ENCODE measurements at regions not wholly inside any gene's neighbourhood (a gene's known extent, or its start where the extent isn't known, plus 50 kb on each side); places are given as distances from the start of the nearest gene placed in this dataset.
"Not testable (repeated sequence)": the region's sequence is repeated elsewhere in the genome, so short reads cannot be mapped to it uniquely, and the experiment has no call there.

- DNase-seq (ENCODE audit: extremely low read depth in 1 of 11, low read depth in 9 of 11, low spot score in 4 of 11), result no peak
These were observed 707.5 kb upstream of the FSHR start for GRCh38 chr2:49861821-49862220.

- no peak for DNase-seq (ENCODE audit: extremely low read depth in 1 of 11, low read depth in 9 of 11, low spot score in 4 of 11)
These were observed 706.5 kb upstream of the FSHR start for GRCh38 chr2:49860834-49861233.

GRCh38 chr2:49860170-49860569, 705.9 kb upstream of the FSHR start:
- DNase-seq (ENCODE audit: extremely low read depth in 1 of 11, low read depth in 9 of 11, low spot score in 4 of 11), result no peak

- no peak for DNase-seq (ENCODE audit: extremely low read depth in 1 of 11, low read depth in 9 of 11, low spot score in 4 of 11)
These were observed 704.3 kb upstream of the FSHR start for GRCh38 chr2:49858657-49859056.

GRCh38 chr2:49858113-49858490, 703.8 kb upstream of the FSHR start:
- no peak for DNase-seq (ENCODE audit: extremely low read depth in 1 of 11, low read depth in 9 of 11, low spot score in 4 of 11)

- DNase-seq (ENCODE audit: extremely low read depth in 1 of 11, low read depth in 9 of 11, low spot score in 4 of 11), result no peak
These were observed 703.2 kb upstream of the FSHR start for GRCh38 chr2:49857371-49858112.

- no peak for DNase-seq (ENCODE audit: extremely low read depth in 1 of 11, low read depth in 9 of 11, low spot score in 4 of 11)
These were observed 691.4 kb upstream of the FSHR start for GRCh38 chr2:49845671-49846070.

- no peak for DNase-seq (ENCODE audit: extremely low read depth in 1 of 11, low read depth in 9 of 11, low spot score in 4 of 11)
These were observed 690.7 kb upstream of the FSHR start for GRCh38 chr2:49845021-49845420.

- DNase-seq (ENCODE audit: extremely low read depth in 1 of 11, low read depth in 9 of 11, low spot score in 4 of 11), result not testable (repeated sequence)
These were observed 689.8 kb upstream of the FSHR start for GRCh38 chr2:49844113-49844512.

GRCh38 chr2:49843314-49843713, 689.0 kb upstream of the FSHR start:
- no peak for DNase-seq (ENCODE audit: extremely low read depth in 1 of 11, low read depth in 9 of 11, low spot score in 4 of 11)

GRCh38 chr2:49840428-49840975, 686.2 kb upstream of the FSHR start:
- DNase-seq (ENCODE audit: extremely low read depth in 1 of 11, low read depth in 9 of 11, low spot score in 4 of 11), result no peak

GRCh38 chr2:49839818-49840217, 685.5 kb upstream of the FSHR start:
- no peak for DNase-seq (ENCODE audit: extremely low read depth in 1 of 11, low read depth in 9 of 11, low spot score in 4 of 11)

- peak in 4 of 11 donors; percentile 12 to 24 (median 15) for DNase-seq (ENCODE audit: extremely low read depth in 1 of 11, low read depth in 9 of 11, low spot score in 4 of 11)
These were observed 683.4 kb upstream of the FSHR start for GRCh38 chr2:49837561-49838293.

GRCh38 chr2:49836017-49836416, 681.7 kb upstream of the FSHR start:
- DNase-seq (ENCODE audit: extremely low read depth in 1 of 11, low read depth in 9 of 11, low spot score in 4 of 11), result no peak

- DNase-seq (ENCODE audit: extremely low read depth in 1 of 11, low read depth in 9 of 11, low spot score in 4 of 11), result no peak
These were observed 680.1 kb upstream of the FSHR start for GRCh38 chr2:49834433-49834832.

GRCh38 chr2:49832555-49832954, 678.2 kb upstream of the FSHR start:
- DNase-seq (ENCODE audit: extremely low read depth in 1 of 11, low read depth in 9 of 11, low spot score in 4 of 11), result no peak

- DNase-seq (ENCODE audit: extremely low read depth in 1 of 11, low read depth in 9 of 11, low spot score in 4 of 11), result no peak
These were observed 677.5 kb upstream of the FSHR start for GRCh38 chr2:49831698-49832367.

- DNase-seq (ENCODE audit: extremely low read depth in 1 of 11, low read depth in 9 of 11, low spot score in 4 of 11), result no peak
These were observed 676.5 kb upstream of the FSHR start for GRCh38 chr2:49830846-49831245.

- DNase-seq (ENCODE audit: extremely low read depth in 1 of 11, low read depth in 9 of 11, low spot score in 4 of 11), result no peak
These were observed 673.1 kb upstream of the FSHR start for GRCh38 chr2:49827366-49827765.

- no peak for DNase-seq (ENCODE audit: extremely low read depth in 1 of 11, low read depth in 9 of 11, low spot score in 4 of 11)
These were observed 658.9 kb upstream of the FSHR start for GRCh38 chr2:49813208-49813607.

All from renal cortex interstitium (tissue), 11 donors.